Neural cell (in vitro differentiated cells): ENCODE measurements at regions not wholly inside any gene's neighbourhood (a gene's known extent, or its start where the extent isn't known, plus 50 kb on each side); places are given as distances from the start of the nearest gene placed in this dataset.
"Not testable (repeated sequence)": the region's sequence is repeated elsewhere in the genome, so short reads cannot be mapped to it uniquely, and the experiment has no call there.

ENCODE experiments used
- H2AFZ ChIP-seq: fragments of 200-600, 300-800 bp; sonication (generic), shearing (Covaris generic); 2 replicates; pipeline ENCODE4 v1.6.0; 2014; ENCODE audit warnings: low read depth, mild to moderate bottlenecking, antibody characterized with exemption, low read length, moderate library complexity
- H3F3A ChIP-seq: fragments of 200-600 bp; shearing (Covaris generic); 2 replicates; pipeline ENCODE4 v1.6.1; 2016; ENCODE audit warnings: mild to moderate bottlenecking, moderate library complexity, mixed read lengths, antibody characterized with exemption, low read length; ENCODE audit not compliant: insufficient read depth, poor library complexity, severe bottlenecking
- H3K27ac ChIP-seq: fragments of 200-600, 300-800 bp; sonication (generic), shearing (Covaris generic); 2 replicates; pipeline ENCODE4 v1.5.1; 2014; ENCODE audit warnings: mild to moderate bottlenecking, low read length, moderate library complexity
- H3K27me3 ChIP-seq: fragments of 300-800, 200-600 bp; sonication (generic), shearing (Covaris generic); 2 replicates; pipeline ENCODE4 v1.6.0; 2014; ENCODE audit warnings: mild to moderate bottlenecking, low read depth, low read length, moderate library complexity; ENCODE audit not compliant: insufficient read depth
- H3K36me3 ChIP-seq: fragments of 300-800, 200-600 bp; sonication (generic), shearing (Covaris generic); 2 replicates; pipeline ENCODE4 v1.5.1; 2014; ENCODE audit warnings: mild to moderate bottlenecking, antibody characterized with exemption, low read length, moderate library complexity; ENCODE audit not compliant: insufficient read depth
- H3K4me2 ChIP-seq: fragments of 300-800, 200-600 bp; sonication (generic), shearing (Covaris generic); 2 replicates; pipeline ENCODE4 v1.6.0; 2014; ENCODE audit warnings: mild to moderate bottlenecking, low read length
- H3K4me3 ChIP-seq: fragments of 300-800, 200-600 bp; sonication (generic), shearing (Covaris generic); 2 replicates; pipeline ENCODE4 v1.5.1; 2014; ENCODE audit warnings: mild to moderate bottlenecking, low read length, moderate library complexity
- H3K79me2 ChIP-seq: fragments of 200-600 bp; shearing (Covaris generic); replicated peaks from 2 replicates; pipeline ENCODE4 v1.6.0; 2014; ENCODE audit warnings: mild to moderate bottlenecking, low read length, moderate library complexity; ENCODE audit not compliant: insufficient read depth
- H3K9ac ChIP-seq: fragments of 300-800, 200-600 bp; sonication (generic), shearing (Covaris generic); 2 replicates; pipeline ENCODE4 v1.6.1; 2016; ENCODE audit warnings: mild to moderate bottlenecking, low read length, mixed read lengths
- H3K9me2 ChIP-seq: fragments of 200-600 bp; shearing (Covaris generic); 2 replicates; pipeline ENCODE4 v1.6.1; 2016; ENCODE audit warnings: mild to moderate bottlenecking, low read length, mixed read lengths; ENCODE audit not compliant: insufficient read depth
- H3K9me3 ChIP-seq: fragments of 200-600, 300-800 bp; sonication (generic), shearing (Covaris generic); 2 replicates; pipeline ENCODE4 v1.6.1; 2016; ENCODE audit warnings: mild to moderate bottlenecking, mixed run types, low read length, moderate library complexity, mixed read lengths
- H4K20me1 ChIP-seq: fragments of 200-600 bp; shearing (Covaris generic); 2 replicates; pipeline ENCODE4 v1.6.1; 2016; ENCODE audit warnings: mild to moderate bottlenecking, mixed run types; ENCODE audit not compliant: insufficient read depth
- EP300 ChIP-seq: fragments of 450-650 bp; conservative IDR thresholded peaks from 2 replicates; pipeline ENCODE4 v1.6.1; 2014; ENCODE audit warnings: antibody characterized with exemption, mild to moderate bottlenecking, moderate library complexity; ENCODE audit not compliant: poor library complexity, severe bottlenecking
- EZH2 ChIP-seq: fragments of 200-600, 300-800 bp; shearing (Covaris generic), sonication (generic); IDR thresholded peaks from 2 replicates; pipeline ENCODE4 v1.6.1; 2014; ENCODE audit warnings: antibody characterized with exemption, low read length, borderline replicate concordance, mild to moderate bottlenecking; ENCODE audit not compliant: insufficient read depth, poor library complexity, severe bottlenecking
- MXI1 ChIP-seq: fragments of 450-650 bp; conservative IDR thresholded peaks from 2 replicates; pipeline ENCODE4 v1.6.1; 2014; ENCODE audit warnings: antibody characterized with exemption, mild to moderate bottlenecking; ENCODE audit not compliant: poor library complexity, severe bottlenecking
- POLR2AphosphoS5 ChIP-seq: IDR thresholded peaks from 2 replicates; pipeline ENCODE4 v1.6.1; 2012
- RAD21 ChIP-seq: fragments of 450-650 bp; conservative IDR thresholded peaks from 2 replicates; pipeline ENCODE4 v1.6.1; 2014; ENCODE audit warnings: antibody characterized with exemption, mild to moderate bottlenecking, moderate library complexity
- REST ChIP-seq: IDR thresholded peaks from 2 replicates; pipeline ENCODE4 v1.6.1; 2012; ENCODE audit warnings: borderline replicate concordance
- SMC3 ChIP-seq: fragments of 450-650 bp; conservative IDR thresholded peaks from 2 replicates; pipeline ENCODE4 v1.6.1; 2014; ENCODE audit warnings: antibody characterized with exemption, mild to moderate bottlenecking, moderate library complexity; ENCODE audit not compliant: poor library complexity
- TAF1 ChIP-seq: IDR thresholded peaks from 2 replicates; pipeline ENCODE4 v1.6.1; 2012; ENCODE audit warnings: low read depth
- TF ChIP-seq, protein P1 (sequence below): fragments of 450-650 bp; IDR thresholded peaks from 2 replicates; pipeline ENCODE4 v1.5.1; 2014; ENCODE audit warnings: antibody characterized with exemption, mild to moderate bottlenecking, moderate library complexity; ENCODE audit not compliant: poor library complexity, severe bottlenecking

DNA sequence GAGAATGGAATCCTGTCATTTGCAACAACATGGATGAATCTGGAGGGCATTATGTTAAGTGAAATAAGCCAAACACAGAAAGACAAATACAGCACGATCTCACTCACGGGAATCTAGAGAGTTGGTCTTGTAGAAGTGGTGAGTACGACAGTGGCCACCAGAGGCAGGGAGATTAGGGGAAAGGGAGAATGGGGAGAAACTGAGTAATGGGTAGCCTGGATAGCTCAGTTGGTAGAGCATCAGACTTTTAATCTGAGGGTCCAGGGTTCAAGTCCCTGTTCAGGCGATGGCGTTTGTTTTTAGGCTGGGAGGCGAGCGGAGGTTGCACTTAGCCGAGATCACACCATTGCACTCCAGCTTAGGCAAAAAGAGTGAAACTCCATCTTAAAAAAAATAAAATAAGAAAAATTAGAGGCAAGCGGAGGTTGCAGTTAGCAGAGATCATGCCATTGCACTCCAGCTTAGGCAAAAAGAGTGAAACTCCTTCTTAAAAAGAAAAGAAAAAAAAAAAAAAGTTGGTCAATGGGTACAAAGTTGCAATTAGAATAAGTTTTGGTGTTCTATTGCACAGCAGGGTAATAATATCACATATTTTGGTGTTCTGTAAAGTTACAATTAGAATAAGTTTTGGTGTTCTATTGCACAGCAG, 95.7 kb upstream of the UBASH3B start:
- no peaks in the 10 kb centered on the region for H3K9me2 ChIP-seq
- H3K36me3 ChIP-seq, result no peaks in the 10 kb centered on the region
- no peaks in the 10 kb centered on the region for H3K79me2 ChIP-seq
- H3F3A ChIP-seq, result no peaks in the 10 kb centered on the region
- no peak overlapping the region for H3K4me2 ChIP-seq
- H3K27me3 ChIP-seq, result no peaks in the 10 kb centered on the region
- H4K20me1 ChIP-seq, result no peaks in the 10 kb centered on the region
- TF ChIP-seq EZH2 (no peak), TAF1 (no peak), REST (no peak), SMC3 (no peak), EP300 (no peak), RAD21 (no peak), MXI1 (no peak), POLR2AphosphoS5 (no peak)
- TF ChIP-seq, protein P1, sequence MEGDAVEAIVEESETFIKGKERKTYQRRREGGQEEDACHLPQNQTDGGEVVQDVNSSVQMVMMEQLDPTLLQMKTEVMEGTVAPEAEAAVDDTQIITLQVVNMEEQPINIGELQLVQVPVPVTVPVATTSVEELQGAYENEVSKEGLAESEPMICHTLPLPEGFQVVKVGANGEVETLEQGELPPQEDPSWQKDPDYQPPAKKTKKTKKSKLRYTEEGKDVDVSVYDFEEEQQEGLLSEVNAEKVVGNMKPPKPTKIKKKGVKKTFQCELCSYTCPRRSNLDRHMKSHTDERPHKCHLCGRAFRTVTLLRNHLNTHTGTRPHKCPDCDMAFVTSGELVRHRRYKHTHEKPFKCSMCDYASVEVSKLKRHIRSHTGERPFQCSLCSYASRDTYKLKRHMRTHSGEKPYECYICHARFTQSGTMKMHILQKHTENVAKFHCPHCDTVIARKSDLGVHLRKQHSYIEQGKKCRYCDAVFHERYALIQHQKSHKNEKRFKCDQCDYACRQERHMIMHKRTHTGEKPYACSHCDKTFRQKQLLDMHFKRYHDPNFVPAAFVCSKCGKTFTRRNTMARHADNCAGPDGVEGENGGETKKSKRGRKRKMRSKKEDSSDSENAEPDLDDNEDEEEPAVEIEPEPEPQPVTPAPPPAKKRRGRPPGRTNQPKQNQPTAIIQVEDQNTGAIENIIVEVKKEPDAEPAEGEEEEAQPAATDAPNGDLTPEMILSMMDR, result no peak
- no peak overlapping the region for H3K4me3 ChIP-seq
- H2AFZ ChIP-seq, result no peak overlapping the region
- no peak overlapping the region for H3K9ac ChIP-seq
- no peaks in the 10 kb centered on the region for H3K9me3 ChIP-seq
- H3K27ac ChIP-seq, result no peak overlapping the region

DNA sequence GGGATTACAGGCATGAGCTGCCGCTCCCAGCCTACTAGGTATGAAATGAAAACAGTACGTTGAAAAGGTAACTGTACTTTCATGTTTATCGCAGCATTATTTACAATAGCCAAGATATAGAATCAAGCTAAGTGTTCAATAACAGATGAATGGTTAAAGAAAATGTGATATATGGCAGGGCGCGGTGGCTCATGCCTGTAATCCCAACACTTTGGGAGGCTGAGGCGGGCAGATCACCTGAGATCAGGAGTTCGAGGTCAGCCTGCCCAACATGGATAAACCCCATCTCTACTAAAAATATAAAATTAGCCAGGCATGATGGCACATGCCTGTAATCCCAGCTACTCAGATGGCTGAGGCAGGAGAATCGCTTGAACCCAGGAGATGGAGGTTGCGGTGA, 96.3 kb upstream of the UBASH3B start:
- not testable (repeated sequence) for H3K27me3 ChIP-seq, H3K4me2 ChIP-seq, H3K79me2 ChIP-seq, H3K27ac ChIP-seq, H4K20me1 ChIP-seq, H3K9me2 ChIP-seq, H2AFZ ChIP-seq, H3K9ac ChIP-seq, H3K36me3 ChIP-seq, H3F3A ChIP-seq, H3K4me3 ChIP-seq, H3K9me3 ChIP-seq

- not testable (repeated sequence) for H2AFZ ChIP-seq, H3K9me3 ChIP-seq, H3K27me3 ChIP-seq, H3K4me2 ChIP-seq, H3K9me2 ChIP-seq, H3F3A ChIP-seq, H4K20me1 ChIP-seq, H3K9ac ChIP-seq, H3K27ac ChIP-seq, H3K36me3 ChIP-seq, H3K4me3 ChIP-seq, H3K79me2 ChIP-seq
Measured at GRCh38 chr11:122557163-122557562, 98.4 kb upstream of the UBASH3B start.
